GF-D8 (cell line): ENCODE measurements at regions not wholly inside any gene's neighbourhood (a gene's known extent, or its start where the extent isn't known, plus 50 kb on each side); places are given as distances from the start of the nearest gene placed in this dataset.

ENCODE experiments used
- DNase-seq: peaks from one replicate; lab custom pipeline; 2025; lab: John Stamatoyannopoulos, UW

GRCh38 chr3:111476701-111477100 is 65.3 kb upstream of the CD96 start:
- DNase-seq, result no peak

- no peak for DNase-seq
Observed at GRCh38 chr3:111480091-111480490, 61.9 kb upstream of the CD96 start.

- no peak for DNase-seq
Observed at GRCh38 chr3:111481551-111481950, 60.4 kb upstream of the CD96 start.

GRCh38 chr3:111482574-111482973 is 59.4 kb upstream of the CD96 start:
- DNase-seq, result no peak

GRCh38 chr3:111485086-111485485 is 56.9 kb upstream of the CD96 start:
- DNase-seq, result no peak
